Spleen (tissue), 11 donors: ENCODE measurements at regions not wholly inside any gene's neighbourhood (a gene's known extent, or its start where the extent isn't known, plus 50 kb on each side); places are given as distances from the start of the nearest gene placed in this dataset.

Experiments used
- DNase-seq: peaks from one replicate; pipeline ENCODE4 v3.0.0-alpha.2; 2020
- H3K27ac ChIP-seq, 8 donors: fragments of 200-600 bp; sonication (generic) in 7 of 8; 1 replicate in 4 of 8; 2 replicates in 4 of 8; pipeline versions ENCODE4 v1.5.0 to v1.8.0; 2016 to 2021; ENCODE audit warnings: inconsistent platforms in 4 of 8, mild to moderate bottlenecking in 4 of 8, moderate library complexity in 1 of 8
- H3K27me3 ChIP-seq, 7 donors: fragments of 200-600 bp; sonication (generic) in 6 of 7; replicated peaks in 1 of 7; 1 replicate in 4 of 7; 2 replicates in 3 of 7; pipeline versions ENCODE4 v1.5.0 to v1.8.0; 2016 to 2021; ENCODE audit warnings: inconsistent platforms in 3 of 7, mild to moderate bottlenecking in 1 of 7
- H3K36me3 ChIP-seq, 6 donors: fragments of 200-600 bp; sonication (generic) in 5 of 6; 1 replicate in 4 of 6; 2 replicates in 2 of 6; pipeline versions ENCODE4 v1.5.0 to v1.8.0; 2016 to 2021; ENCODE audit warnings: inconsistent platforms in 2 of 6
- H3K4me1 ChIP-seq, 6 donors: fragments of 200-600 bp; sonication (generic) in 5 of 6; 1 replicate in 3 of 6; 2 replicates in 3 of 6; pipeline versions ENCODE4 v1.5.0 to v1.8.0; 2016 to 2021; ENCODE audit warnings: inconsistent platforms in 3 of 6
- H3K4me3 ChIP-seq, 8 donors: fragments of 200-600 bp; sonication (generic) in 7 of 8; 1 replicate in 4 of 8; 2 replicates in 4 of 8; pipeline versions ENCODE4 v1.5.0 to v1.8.0; 2016 to 2021; ENCODE audit warnings: inconsistent platforms in 4 of 8, mild to moderate bottlenecking in 4 of 8, moderate library complexity in 2 of 8
- H3K9me3 ChIP-seq, 8 donors: fragments of 200-600 bp; sonication (generic) in 7 of 8; 1 replicate in 4 of 8; 2 replicates in 4 of 8; pipeline versions ENCODE4 v1.5.0 to v1.8.0; 2016 to 2021; ENCODE audit warnings: inconsistent platforms in 4 of 8
- CTCF ChIP-seq, 11 experiments: fragments of 200-600 bp in 7 of 11; fragments of 450-650 bp in 4 of 11; sonication (generic) in 4 of 11; IDR thresholded peaks in 8 of 11; conservative IDR thresholded peaks in 3 of 11; 1 replicate in 7 of 11; 2 replicates in 4 of 11; pipeline versions ENCODE4 v1.4.0 to v1.8.0; 2016 to 2021; ENCODE audit warnings: antibody characterized with exemption in 11 of 11, inconsistent platforms in 4 of 11, mild to moderate bottlenecking in 1 of 11
- POLR2A ChIP-seq, 3 donors: fragments of 450-650 bp; IDR thresholded peaks; one replicate each; pipeline ENCODE4 v1.5.1; 2017; ENCODE audit warnings: antibody characterized with exemption in 3 of 3, mild to moderate bottlenecking in 1 of 3
- POLR2AphosphoS5 ChIP-seq, 3 donors: sonication (generic); formaldehyde crosslinking; IDR thresholded peaks; one replicate each; pipeline ENCODE4 v1.5.1; 2017; ENCODE audit warnings: antibody characterized with exemption in 3 of 3
- WGBS, 5 donors: extraction: QIAGEN DNeasy Blood & Tissue Kit in 3 of 5; methylation state at CpG; one replicate each; pipeline versions ENCODE4 v1.1.5 to v1.1.7; 2013 to 2018; 5-methylcytosine and 5-hydroxymethylcytosine counted together
- intact Hi-C: fragments of 100-400 bp; cut with DNase I; formaldehyde crosslinking; loops from one replicate; pipeline ENCODE4 v1.15.0; 2023; ENCODE audit warnings: low total_unique reads
- donor health status: healthy with polysubstance abuse.
- donor health status: DM: no; HTN: no; CAD: no; lungs with moderate emphysema.
- donor health status: DM: no; HTN: no; CAD: no.
- donor health status: Bipolar disorder and iron deficiency.
- donor health status: healthy.
- donor health status: DM: no; HTN: no; CAD: no.
- donor health status: DM: yes; HTN: yes; CAD: no.

DNA sequence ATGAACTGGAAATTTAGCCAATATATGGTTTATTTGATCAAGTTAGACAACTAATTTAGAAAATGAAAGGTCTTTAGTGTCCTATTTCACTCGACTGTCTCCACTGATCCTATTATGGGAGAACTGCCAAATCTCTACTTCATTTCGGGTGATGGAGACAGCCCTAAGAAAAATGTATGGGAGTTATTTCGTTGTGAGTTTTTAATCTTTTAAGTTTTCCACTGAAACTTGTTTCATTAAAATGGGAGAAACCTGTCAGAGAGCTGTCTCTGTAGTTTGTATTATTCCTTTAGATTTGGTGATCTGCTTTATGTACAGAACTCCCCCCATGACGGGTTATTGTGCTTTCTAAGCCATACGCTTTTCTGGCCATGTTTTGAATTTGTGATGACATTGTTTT is 899.7 kb downstream of the ADGRL2 start:
- 79 to 88% (median 85%) methylated on average over 5 of the region's 5 CpGs for WGBS, 5 donors
- intact Hi-C loops: no loop called here
- H3K4me3 ChIP-seq: no peak overlapping the region
- H3K4me1 ChIP-seq: peaks cover 0 to 2% (median 0%) of the 10 kb centered on the region in 6 donors
- no peak for DNase-seq
- H3K27me3 ChIP-seq: no peaks in the 10 kb centered on the region
- no peak for TF ChIP-seq POLR2A (IDR thresholded peaks at IDR 0.05)
- TF ChIP-seq CTCF (IDR thresholded peaks at IDR 0.05 in 8 of 11, conservative IDR thresholded peaks at IDR 0.05 in 3 of 11): no peak
- no peak for TF ChIP-seq POLR2AphosphoS5 (IDR thresholded peaks at IDR 0.05)
- peaks cover 0 to 3% (median 0%) of the 10 kb centered on the region in 8 donors for H3K9me3 ChIP-seq
- H3K36me3 ChIP-seq: no peaks in the 10 kb centered on the region
- H3K27ac ChIP-seq: no peak overlapping the region

DNA sequence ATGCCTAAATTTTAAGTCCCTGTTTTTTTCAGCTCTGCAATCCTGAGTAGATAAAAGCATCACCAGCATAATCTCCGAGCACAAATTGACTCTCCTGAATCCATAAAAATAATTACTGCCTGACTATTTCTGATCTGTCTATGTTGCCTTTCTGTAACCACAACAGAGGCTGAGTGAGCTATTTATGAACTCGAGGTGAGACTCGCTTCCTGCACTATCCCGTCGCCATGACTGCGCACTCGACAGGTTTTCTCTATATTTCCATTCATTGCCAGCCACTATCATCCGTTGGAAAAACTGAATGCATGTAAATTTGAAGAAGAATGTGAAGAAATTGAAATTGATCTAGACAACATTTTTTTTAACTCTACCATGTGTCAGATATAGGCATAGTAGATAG is 897.2 kb downstream of the ADGRL2 start:
- H3K27ac ChIP-seq: no peak overlapping the region
- no peak for DNase-seq
- no peak overlapping the region for H3K4me3 ChIP-seq
- TF ChIP-seq CTCF (IDR thresholded peaks at IDR 0.05 in 8 of 11, conservative IDR thresholded peaks at IDR 0.05 in 3 of 11) (no peak), POLR2AphosphoS5 (IDR thresholded peaks at IDR 0.05) (no peak), POLR2A (IDR thresholded peaks at IDR 0.05) (no peak)
- H3K36me3 ChIP-seq: no peaks in the 10 kb centered on the region
- H3K27me3 ChIP-seq: no peaks in the 10 kb centered on the region
- peaks cover 0 to 2% (median 0%) of the 10 kb centered on the region in 6 donors for H3K4me1 ChIP-seq
- 75 to 84% (median 80%) methylated on average over 8 of the region's 8 CpGs for WGBS, 5 donors
- peaks cover 0 to 3% (median 0%) of the 10 kb centered on the region in 8 donors for H3K9me3 ChIP-seq
- intact Hi-C loops: no loop called here

GRCh38 chr1:82695443-82695842 is 894.7 kb downstream of the ADGRL2 start:
- peaks cover 0 to 2% (median 0%) of the 10 kb centered on the region in 6 donors for H3K4me1 ChIP-seq
- no peaks in the 10 kb centered on the region for H3K36me3 ChIP-seq
- H3K9me3 ChIP-seq: no peaks in the 10 kb centered on the region
- intact Hi-C loops: no loop called here
- no peaks in the 10 kb centered on the region for H3K27me3 ChIP-seq
- TF ChIP-seq POLR2AphosphoS5 (IDR thresholded peaks at IDR 0.05) (no peak), CTCF (IDR thresholded peaks at IDR 0.05 in 8 of 11, conservative IDR thresholded peaks at IDR 0.05 in 3 of 11) (no peak), POLR2A (IDR thresholded peaks at IDR 0.05) (no peak)
- no peak overlapping the region for H3K27ac ChIP-seq
- H3K4me3 ChIP-seq: no peak overlapping the region
- DNase-seq: no peak
- WGBS, 5 donors: 18 to 66% (median 43%) methylated on average over 2 of the region's 2 CpGs

GRCh38 chr1:82690411-82690810 is 889.7 kb downstream of the ADGRL2 start:
- Histone ChIP-seq H3K27me3 (no peaks in the 10 kb centered on the region), H3K4me1 (no peaks in the 10 kb centered on the region), H3K9me3 (peaks cover 0 to 43% (median 26%) of the 10 kb centered on the region in 8 donors), H3K27ac (no peak overlapping the region), H3K4me3 (no peak overlapping the region), H3K36me3 (no peaks in the 10 kb centered on the region)
- TF ChIP-seq CTCF (IDR thresholded peaks at IDR 0.05 in 8 of 11, conservative IDR thresholded peaks at IDR 0.05 in 3 of 11): no peak
- TF ChIP-seq POLR2A (IDR thresholded peaks at IDR 0.05): no peak
- TF ChIP-seq POLR2AphosphoS5 (IDR thresholded peaks at IDR 0.05): no peak
- DNase-seq: no peak
- intact Hi-C loops: no loop called here
- 84 to 97% (median 92%) methylated on average over 1 of the region's 1 CpG for WGBS, 5 donors
